Hepatocyte (in vitro differentiated cells): ENCODE measurements at regions not wholly inside any gene's neighbourhood (a gene's known extent, or its start where the extent isn't known, plus 50 kb on each side); places are given as distances from the start of the nearest gene placed in this dataset.

Source experiments
- DNase-seq: peaks from one replicate; pipeline ENCODE4 v3.0.0-alpha.2; 2016; ENCODE audit warnings: low spot score
- H2AFZ ChIP-seq: fragments of 200-600 bp; sonication (generic); 2 replicates; pipeline ENCODE4 v1.6.0; 2016; ENCODE audit warnings: antibody characterized with exemption, mild to moderate bottlenecking
- H3K27ac ChIP-seq: fragments of 200-600 bp; sonication (generic); 2 replicates; pipeline ENCODE4 v1.5.1; 2016; ENCODE audit warnings: mild to moderate bottlenecking
- H3K27me3 ChIP-seq: fragments of 200-600 bp; sonication (generic); 2 replicates; pipeline ENCODE4 v1.6.1; 2016
- H3K36me3 ChIP-seq: fragments of 200-600 bp; sonication (generic); replicated peaks from 2 replicates; pipeline ENCODE4 v1.5.1; 2016; ENCODE audit warnings: low read depth; ENCODE audit not compliant: insufficient read depth
- H3K4me1 ChIP-seq: fragments of 200-600 bp; sonication (generic); 2 replicates; pipeline ENCODE4 v1.5.1; 2016; ENCODE audit warnings: mild to moderate bottlenecking, moderate library complexity; ENCODE audit not compliant: insufficient read depth
- H3K4me2 ChIP-seq: fragments of 200-600 bp; sonication (generic); 2 replicates; pipeline ENCODE4 v1.6.0; 2016
- H3K4me3 ChIP-seq: fragments of 200-600 bp; sonication (generic); 2 replicates; pipeline ENCODE4 v1.5.1; 2016; ENCODE audit warnings: mild to moderate bottlenecking
- H3K79me2 ChIP-seq: fragments of 200-600 bp; sonication (generic); 2 replicates; pipeline ENCODE4 v1.6.0; 2017; ENCODE audit warnings: mild to moderate bottlenecking
- H3K9me2 ChIP-seq: fragments of 200-600 bp; sonication (generic); replicated peaks from 2 replicates; pipeline ENCODE4 v1.6.0; 2017; ENCODE audit warnings: mild to moderate bottlenecking; ENCODE audit not compliant: insufficient read depth
- H3K9me3 ChIP-seq: fragments of 200-600 bp; sonication (generic); 2 replicates; pipeline ENCODE4 v1.5.1; 2016; ENCODE audit warnings: low read depth, mild to moderate bottlenecking
- H4K20me1 ChIP-seq: fragments of 200-600 bp; sonication (generic); 2 replicates; pipeline ENCODE4 v1.6.0; 2016; ENCODE audit warnings: mild to moderate bottlenecking; ENCODE audit not compliant: insufficient read depth, poor library complexity, severe bottlenecking
- EZH2 ChIP-seq: fragments of 200-600 bp; sonication (generic); IDR thresholded peaks from 2 replicates; pipeline ENCODE4 v1.6.1; 2016; ENCODE audit warnings: antibody characterized with exemption, mild to moderate bottlenecking, borderline replicate concordance
- EZH2phosphoT487 ChIP-seq: fragments of 200-600 bp; sonication (generic); IDR thresholded peaks from one replicate; pipeline ENCODE4 v1.6.1; 2018; ENCODE audit warnings: antibody characterized with exemption, mild to moderate bottlenecking, low read depth, moderate library complexity; ENCODE audit not compliant: unreplicated experiment, severe bottlenecking
- WGBS: methylation state at CpG from one replicate; pipeline ENCODE4 v1.1.6; 2016; ENCODE audit warnings: low lambda C conversion rate; ENCODE audit errors: missing lambda C conversion rate; 5-methylcytosine and 5-hydroxymethylcytosine counted together
- TF ChIP-seq, protein P1 (sequence below): fragments of 200-600 bp; sonication (generic); IDR thresholded peaks from 2 replicates; pipeline ENCODE4 v1.5.1; 2016; ENCODE audit warnings: antibody characterized with exemption, mild to moderate bottlenecking; ENCODE audit not compliant: poor library complexity

DNA sequence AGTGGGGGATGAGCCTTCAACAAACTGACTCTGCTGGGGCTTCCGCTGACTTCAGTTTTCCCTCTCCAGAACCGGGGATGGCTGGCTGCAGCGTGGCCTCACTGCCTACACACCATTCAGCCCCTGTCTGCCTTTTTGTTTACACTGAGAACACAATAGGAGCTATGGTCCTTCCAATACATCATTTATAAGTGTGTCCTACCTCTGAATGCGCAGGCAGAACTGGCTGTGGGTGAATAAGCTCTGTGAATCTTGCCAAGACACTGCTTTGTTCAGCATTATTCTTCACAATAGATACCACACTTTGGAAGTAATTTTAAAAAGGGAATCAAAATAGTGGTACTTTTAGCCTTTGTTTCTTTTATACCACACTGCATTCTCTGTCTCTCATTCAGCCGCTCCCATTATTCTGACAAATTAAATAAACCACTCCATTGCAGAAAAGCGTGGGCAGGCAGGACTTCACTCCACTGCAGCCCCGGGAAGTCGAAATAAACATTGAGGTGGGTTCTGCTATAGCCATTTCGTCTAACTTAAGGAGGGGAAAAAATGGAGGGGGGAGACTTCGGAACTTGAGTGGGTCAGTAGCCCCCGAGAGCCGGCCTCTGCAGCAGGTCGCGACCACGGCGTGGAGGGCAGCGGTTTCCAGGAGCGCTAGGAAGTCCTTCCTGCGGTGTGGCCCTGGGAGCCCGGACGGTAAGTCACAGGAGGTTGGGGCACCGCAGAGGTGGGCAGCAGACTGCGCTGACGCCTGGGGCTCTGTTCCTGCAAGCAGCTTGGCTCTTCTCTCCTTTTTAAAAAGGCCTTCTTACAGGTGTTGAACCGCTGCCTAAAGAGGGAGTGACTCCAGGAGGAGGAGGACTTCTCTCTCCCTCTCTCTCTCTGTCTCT is 94.8 kb upstream of the SOX1 start:
- 67% methylated on average over 25 of the region's 25 CpGs for WGBS

DNA sequence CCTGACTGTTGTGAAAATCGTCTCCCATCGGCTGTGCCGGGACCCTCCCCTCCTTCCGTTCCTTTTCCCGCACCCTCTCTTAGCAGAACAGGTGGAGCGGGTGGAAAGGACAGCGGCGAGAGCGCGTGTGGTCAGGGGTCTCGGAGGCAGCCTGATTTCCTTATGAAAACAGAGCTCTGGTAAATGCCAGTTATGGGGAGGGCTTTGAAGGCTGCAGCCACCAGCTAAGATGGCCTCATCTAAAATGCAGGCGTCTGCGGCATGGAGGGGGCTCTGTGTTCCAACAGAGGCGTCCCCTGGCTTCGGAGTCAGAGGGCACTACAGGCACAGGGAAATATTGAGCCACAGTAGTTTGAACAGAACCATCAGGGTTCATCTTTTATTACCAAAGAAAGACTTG is 93.8 kb upstream of the SOX1 start:
- TF ChIP-seq EZH2 (no peak), EZH2phosphoT487 (no peak)
- Histone ChIP-seq H2AFZ (no peak overlapping the region), H3K4me2 (no peak overlapping the region), H3K9me3 (no peaks in the 10 kb centered on the region), H3K36me3 (no peaks in the 10 kb centered on the region), H4K20me1 (no peaks in the 10 kb centered on the region), H3K27ac (no peak overlapping the region), H3K9me2 (no peaks in the 10 kb centered on the region), H3K27me3 (peaks cover 27% of the 10 kb centered on the region), H3K4me3 (no peak overlapping the region), H3K4me1 (no peaks in the 10 kb centered on the region), H3K79me2 (no peaks in the 10 kb centered on the region)
- no peak for DNase-seq
- WGBS = 69% methylated on average over 15 of the region's 15 CpGs

More for the DNA sequence above, 94.8 kb upstream of the SOX1 start:
- H3K9me3 ChIP-seq = no peaks in the 10 kb centered on the region
- H3K27ac ChIP-seq = no peak overlapping the region
- no peaks in the 10 kb centered on the region for H3K4me1 ChIP-seq
- DNase-seq = no peak
- peaks cover 27% of the 10 kb centered on the region for H3K27me3 ChIP-seq
- TF ChIP-seq, protein P1, sequence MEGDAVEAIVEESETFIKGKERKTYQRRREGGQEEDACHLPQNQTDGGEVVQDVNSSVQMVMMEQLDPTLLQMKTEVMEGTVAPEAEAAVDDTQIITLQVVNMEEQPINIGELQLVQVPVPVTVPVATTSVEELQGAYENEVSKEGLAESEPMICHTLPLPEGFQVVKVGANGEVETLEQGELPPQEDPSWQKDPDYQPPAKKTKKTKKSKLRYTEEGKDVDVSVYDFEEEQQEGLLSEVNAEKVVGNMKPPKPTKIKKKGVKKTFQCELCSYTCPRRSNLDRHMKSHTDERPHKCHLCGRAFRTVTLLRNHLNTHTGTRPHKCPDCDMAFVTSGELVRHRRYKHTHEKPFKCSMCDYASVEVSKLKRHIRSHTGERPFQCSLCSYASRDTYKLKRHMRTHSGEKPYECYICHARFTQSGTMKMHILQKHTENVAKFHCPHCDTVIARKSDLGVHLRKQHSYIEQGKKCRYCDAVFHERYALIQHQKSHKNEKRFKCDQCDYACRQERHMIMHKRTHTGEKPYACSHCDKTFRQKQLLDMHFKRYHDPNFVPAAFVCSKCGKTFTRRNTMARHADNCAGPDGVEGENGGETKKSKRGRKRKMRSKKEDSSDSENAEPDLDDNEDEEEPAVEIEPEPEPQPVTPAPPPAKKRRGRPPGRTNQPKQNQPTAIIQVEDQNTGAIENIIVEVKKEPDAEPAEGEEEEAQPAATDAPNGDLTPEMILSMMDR = no peak
- TF ChIP-seq EZH2 = no peak
- TF ChIP-seq EZH2phosphoT487 = no peak
- H3K79me2 ChIP-seq = no peaks in the 10 kb centered on the region
- no peaks in the 10 kb centered on the region for H3K36me3 ChIP-seq
- H2AFZ ChIP-seq = no peak overlapping the region
- H4K20me1 ChIP-seq = no peaks in the 10 kb centered on the region
- no peak overlapping the region for H3K4me3 ChIP-seq
- H3K9me2 ChIP-seq = no peaks in the 10 kb centered on the region
- H3K4me2 ChIP-seq = no peak overlapping the region

DNA sequence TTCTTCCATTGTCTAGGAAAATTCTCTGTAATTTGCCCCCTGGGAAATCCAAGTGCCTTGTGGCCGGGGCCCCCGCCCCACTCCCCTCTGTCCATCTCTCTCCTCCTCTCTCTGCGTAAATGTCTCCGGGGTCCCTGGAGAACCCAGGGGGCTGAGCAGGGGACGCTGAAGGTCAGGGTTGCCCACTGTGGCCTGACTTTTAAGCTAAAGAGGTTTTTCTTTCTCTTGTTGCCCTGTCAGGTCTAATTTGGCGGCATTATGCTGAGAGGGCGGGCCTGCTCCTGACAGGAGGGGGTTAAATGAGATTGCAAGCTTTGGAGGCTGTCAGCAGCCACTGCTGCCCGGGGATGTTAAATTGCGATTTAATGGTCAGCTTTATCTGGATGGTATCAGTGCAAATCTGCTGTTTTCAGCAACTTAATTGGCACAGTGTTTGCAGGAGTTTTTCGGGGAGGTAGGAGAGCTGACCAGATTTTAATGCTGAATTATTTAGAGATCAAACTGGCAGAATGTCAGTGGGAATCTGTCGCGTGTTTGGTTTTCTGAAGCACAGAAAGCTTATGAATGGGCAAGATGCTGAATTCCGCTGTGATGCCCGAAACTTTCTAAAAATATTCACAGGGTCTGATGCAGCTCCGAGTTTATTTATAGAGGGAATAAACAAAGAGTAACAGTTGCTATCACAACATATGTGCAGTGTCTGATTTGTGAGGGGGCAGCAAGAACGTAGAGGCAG is 93.2 kb upstream of the SOX1 start:
- DNase-seq = no peak

DNA sequence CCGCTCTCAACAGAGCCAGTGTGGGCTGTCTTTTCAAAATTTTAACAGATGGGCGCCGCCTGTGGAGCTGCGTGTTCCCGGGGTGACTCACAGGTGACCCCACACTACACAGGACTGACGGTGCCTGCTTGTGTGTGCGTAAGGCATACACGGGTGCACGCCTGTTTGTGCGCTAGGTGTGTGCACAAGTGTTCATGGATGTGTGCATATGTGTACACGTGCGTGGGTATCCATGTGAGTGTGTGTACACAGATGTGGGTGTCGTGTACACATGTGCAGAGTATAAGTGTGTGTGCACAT is 92.7 kb upstream of the SOX1 start:
- Histone ChIP-seq H4K20me1 (no peaks in the 10 kb centered on the region), H3K4me1 (no peaks in the 10 kb centered on the region), H3K9me3 (no peaks in the 10 kb centered on the region), H3K27me3 (peaks cover 27% of the 10 kb centered on the region), H3K27ac (no peak overlapping the region), H3K79me2 (no peaks in the 10 kb centered on the region), H3K4me3 (no peak overlapping the region), H3K4me2 (no peak overlapping the region), H3K9me2 (no peaks in the 10 kb centered on the region), H2AFZ (no peak overlapping the region), H3K36me3 (no peaks in the 10 kb centered on the region)
- TF ChIP-seq, protein P1 = no peak
- no peak for TF ChIP-seq EZH2
- no peak for TF ChIP-seq EZH2phosphoT487
- DNase-seq = no peak
- WGBS = 87% methylated on average over 13 of the region's 13 CpGs

More for the DNA sequence above, 93.2 kb upstream of the SOX1 start:
- no peaks in the 10 kb centered on the region for H3K79me2 ChIP-seq
- H3K4me3 ChIP-seq = no peak overlapping the region
- TF ChIP-seq EZH2 = no peak
- no peaks in the 10 kb centered on the region for H3K9me2 ChIP-seq
- 42% methylated on average over 16 of the region's 16 CpGs for WGBS
- no peaks in the 10 kb centered on the region for H3K9me3 ChIP-seq
- H3K27me3 ChIP-seq = peaks cover 27% of the 10 kb centered on the region
- H3K4me1 ChIP-seq = no peaks in the 10 kb centered on the region
- H3K27ac ChIP-seq = no peak overlapping the region
- H3K4me2 ChIP-seq = no peak overlapping the region
- no peaks in the 10 kb centered on the region for H4K20me1 ChIP-seq
- H3K36me3 ChIP-seq = no peaks in the 10 kb centered on the region
- H2AFZ ChIP-seq = no peak overlapping the region
